ENCODE measurements at regions not wholly inside any gene's neighbourhood (a gene's known extent, or its start where the extent isn't known, plus 50 kb on each side); places are given as distances from the start of the nearest gene placed in this dataset.
A peak's percentile ranks its signal among the peaks of the same experiment; 100 is the strongest.

GRCh38 chr4:37538931-37539330, 147.2 kb downstream of the RELL1 start:
- H3K4me3 ChIP-seq (ENCODE audit: control insufficient read depth, low read depth, low read length) = no peak overlapping the region
- no peak for DNase-seq (ENCODE audit: low read depth)
- TF ChIP-seq, protein P1, sequence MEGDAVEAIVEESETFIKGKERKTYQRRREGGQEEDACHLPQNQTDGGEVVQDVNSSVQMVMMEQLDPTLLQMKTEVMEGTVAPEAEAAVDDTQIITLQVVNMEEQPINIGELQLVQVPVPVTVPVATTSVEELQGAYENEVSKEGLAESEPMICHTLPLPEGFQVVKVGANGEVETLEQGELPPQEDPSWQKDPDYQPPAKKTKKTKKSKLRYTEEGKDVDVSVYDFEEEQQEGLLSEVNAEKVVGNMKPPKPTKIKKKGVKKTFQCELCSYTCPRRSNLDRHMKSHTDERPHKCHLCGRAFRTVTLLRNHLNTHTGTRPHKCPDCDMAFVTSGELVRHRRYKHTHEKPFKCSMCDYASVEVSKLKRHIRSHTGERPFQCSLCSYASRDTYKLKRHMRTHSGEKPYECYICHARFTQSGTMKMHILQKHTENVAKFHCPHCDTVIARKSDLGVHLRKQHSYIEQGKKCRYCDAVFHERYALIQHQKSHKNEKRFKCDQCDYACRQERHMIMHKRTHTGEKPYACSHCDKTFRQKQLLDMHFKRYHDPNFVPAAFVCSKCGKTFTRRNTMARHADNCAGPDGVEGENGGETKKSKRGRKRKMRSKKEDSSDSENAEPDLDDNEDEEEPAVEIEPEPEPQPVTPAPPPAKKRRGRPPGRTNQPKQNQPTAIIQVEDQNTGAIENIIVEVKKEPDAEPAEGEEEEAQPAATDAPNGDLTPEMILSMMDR (conservative IDR thresholded peaks at IDR 0.05; ENCODE audit: control insufficient read depth, insufficient read depth, low read depth, low read length) = no peak

- H3K4me3 ChIP-seq (ENCODE audit: control insufficient read depth, low read depth, low read length) = no peak overlapping the region
- TF ChIP-seq, protein P1 (conservative IDR thresholded peaks at IDR 0.05; ENCODE audit: control insufficient read depth, insufficient read depth, low read depth, low read length) = no peak
- no peak for DNase-seq (ENCODE audit: low read depth)
Observed at GRCh38 chr4:37537484-37537883, 148.7 kb downstream of the RELL1 start.

GRCh38 chr4:37535872-37536271, 150.3 kb downstream of the RELL1 start:
- TF ChIP-seq, protein P1 (conservative IDR thresholded peaks at IDR 0.05; ENCODE audit: control insufficient read depth, insufficient read depth, low read depth, low read length) = no peak
- peak; percentile 16 for DNase-seq (ENCODE audit: low read depth)
- no peak overlapping the region for H3K4me3 ChIP-seq (ENCODE audit: control insufficient read depth, low read depth, low read length)

GRCh38 chr4:37533286-37534033, 152.7 kb downstream of the RELL1 start:
- no peak for DNase-seq (ENCODE audit: low read depth)
- no peak overlapping the region for H3K4me3 ChIP-seq (ENCODE audit: control insufficient read depth, low read depth, low read length)
- TF ChIP-seq, protein P1 (conservative IDR thresholded peaks at IDR 0.05; ENCODE audit: control insufficient read depth, insufficient read depth, low read depth, low read length) = no peak

- DNase-seq (ENCODE audit: low read depth) = no peak
- TF ChIP-seq, protein P1 (conservative IDR thresholded peaks at IDR 0.05; ENCODE audit: control insufficient read depth, insufficient read depth, low read depth, low read length) = no peak
- no peak overlapping the region for H3K4me3 ChIP-seq (ENCODE audit: control insufficient read depth, low read depth, low read length)
Observed at GRCh38 chr4:37531151-37531550, 155.0 kb downstream of the RELL1 start.

GRCh38 chr4:37530451-37530850, 155.7 kb downstream of the RELL1 start:
- TF ChIP-seq, protein P1 (conservative IDR thresholded peaks at IDR 0.05; ENCODE audit: control insufficient read depth, insufficient read depth, low read depth, low read length) = no peak
- DNase-seq (ENCODE audit: low read depth) = no peak
- H3K4me3 ChIP-seq (ENCODE audit: control insufficient read depth, low read depth, low read length) = no peak overlapping the region
